Bone marrow (tissue), 2 donors: ENCODE measurements at regions not wholly inside any gene's neighbourhood (a gene's known extent, or its start where the extent isn't known, plus 50 kb on each side); places are given as distances from the start of the nearest gene placed in this dataset.
"Not testable (repeated sequence)": the region's sequence is repeated elsewhere in the genome, so short reads cannot be mapped to it uniquely, and the experiment has no call there.

Experiments used
- DNase-seq, 2 donors: peaks; one replicate each; lab custom pipeline; 2025; lab: John Stamatoyannopoulos, UW

- no peak for DNase-seq
These were observed 103.1 kb downstream of the VGLL3 start for GRCh38 chr3:86887876-86888275.

- DNase-seq, result no peak
These were observed 110.9 kb downstream of the VGLL3 start for GRCh38 chr3:86880066-86880465.

GRCh38 chr3:86876504-86877181 is 114.3 kb downstream of the VGLL3 start:
- not testable (repeated sequence) for DNase-seq

- DNase-seq, result not testable (repeated sequence)
These were observed 116.2 kb downstream of the VGLL3 start for GRCh38 chr3:86874790-86875189.

GRCh38 chr3:86869566-86869965 is 121.4 kb downstream of the VGLL3 start:
- DNase-seq, result no peak

- DNase-seq, result no peak
These were observed 123.0 kb downstream of the VGLL3 start for GRCh38 chr3:86867982-86868381.

GRCh38 chr3:86865506-86865905 is 125.4 kb downstream of the VGLL3 start:
- no peak for DNase-seq

- DNase-seq, result no peak
These were observed 134.2 kb downstream of the VGLL3 start for GRCh38 chr3:86856711-86857110.

GRCh38 chr3:86849991-86850390 is 141.0 kb downstream of the VGLL3 start:
- no peak for DNase-seq

- DNase-seq, result no peak
These were observed 145.2 kb downstream of the VGLL3 start for GRCh38 chr3:86845726-86846125.

- DNase-seq, result no peak
These were observed 152.0 kb downstream of the VGLL3 start for GRCh38 chr3:86838927-86839326.

- no peak for DNase-seq
These were observed 153.1 kb downstream of the VGLL3 start for GRCh38 chr3:86837871-86838270.

GRCh38 chr3:86830566-86830965 is 160.4 kb downstream of the VGLL3 start:
- DNase-seq, result no peak

GRCh38 chr3:86828751-86829150 is 162.2 kb downstream of the VGLL3 start:
- no peak for DNase-seq

- DNase-seq, result not testable (repeated sequence)
These were observed 163.4 kb downstream of the VGLL3 start for GRCh38 chr3:86827582-86827981.

GRCh38 chr3:86826292-86826691 is 164.7 kb downstream of the VGLL3 start:
- no peak for DNase-seq

GRCh38 chr3:86815880-86816279 is 175.1 kb downstream of the VGLL3 start:
- DNase-seq, result no peak

- no peak for DNase-seq
These were observed 175.9 kb downstream of the VGLL3 start for GRCh38 chr3:86814918-86815655.

- no peak for DNase-seq
These were observed 176.6 kb downstream of the VGLL3 start for GRCh38 chr3:86814321-86814720.

GRCh38 chr3:86801921-86802320 is 189.0 kb downstream of the VGLL3 start:
- no peak for DNase-seq

GRCh38 chr3:86801066-86801465 is 189.9 kb downstream of the VGLL3 start:
- no peak for DNase-seq

GRCh38 chr3:86800116-86800515 is 190.8 kb downstream of the VGLL3 start:
- no peak for DNase-seq

GRCh38 chr3:86797946-86798345 is 193.0 kb downstream of the VGLL3 start:
- no peak for DNase-seq
